ENCODE measurements at regions not wholly inside any gene's neighbourhood (a gene's known extent, or its start where the extent isn't known, plus 50 kb on each side); places are given as distances from the start of the nearest gene placed in this dataset.
A peak's percentile ranks its signal among the peaks of the same experiment; 100 is the strongest.

GRCh38 chr12:4169959-4170358 lies 103.6 kb upstream of the CCND2 start:
- 53% methylated on average over 3 of the region's 4 CpGs for WGBS (ENCODE audit: insufficient coverage)
- intact Hi-C loops (cut with micrococcal nuclease), result loop anchor here (2.0 to 5.0 kb wide), 3 partner anchors 32 to 63 kb away; no protein-coding TSS in a partner anchor
- peaks cover 31% of the 10 kb centered on the region in 2 donors for H3K4me1 ChIP-seq (ENCODE audit: control insufficient read depth in 2 of 2, insufficient read depth in 2 of 2, low read length in 2 of 2)
- no peak overlapping the region for H3K4me3 ChIP-seq (ENCODE audit: control extremely low read depth in 1 of 5, extremely low read depth in 1 of 5, insufficient read depth in 1 of 5, low read depth in 2 of 5, low read length in 4 of 5)
- DNase-seq (peak; percentile 15), ATAC-seq (ENCODE audit: low read depth) (no peak)
- Mint-ChIP-seq H3K4me3 (no peak overlapping the region), H3K27ac (no peak overlapping the region), H3K27me3 (no peaks in the 10 kb centered on the region), H3K9me3 (ENCODE audit: insufficient read depth) (no peaks in the 10 kb centered on the region), H3K4me1 (peaks cover 38% of the 10 kb centered on the region)
- no peaks in the 10 kb centered on the region for H3K79me2 ChIP-seq (ENCODE audit: control insufficient read depth, insufficient read depth, low read length)
- ChIA-PET POLR2A (no interaction called here), CTCF (interaction anchor here (1.5 to 1.8 kb wide), 2 partner anchors 10 to 27 kb away, joined by 4 to 5 read pairs; no protein-coding TSS in a partner anchor)
- H3K9ac ChIP-seq (ENCODE audit: low read length), result no peak overlapping the region
- TF ChIP-seq CTCF (IDR thresholded peaks at IDR 0.05) (no peak), EZH2 (IDR thresholded peaks at IDR 0.05; ENCODE audit: borderline replicate concordance, insufficient read depth, low read depth, low read length, poor library complexity, severe bottlenecking) (no peak)
- H3K9me3 ChIP-seq (ENCODE audit: control extremely low read depth in 1 of 3, control insufficient read depth in 2 of 3, insufficient read depth in 1 of 3, low read length in 2 of 3), result no peaks in the 10 kb centered on the region
- H2AFZ ChIP-seq (ENCODE audit: insufficient read depth, low read depth, low read length, poor library complexity, severe bottlenecking), result peak overlapping the region; percentile 59
- H3K4me2 ChIP-seq (replicated peaks; ENCODE audit: low read depth, low read length, poor library complexity, severe bottlenecking), result peak overlapping the region; percentile 46
- no peaks in the 10 kb centered on the region for H3K27me3 ChIP-seq (replicated peaks in 1 of 4; ENCODE audit: control extremely low read depth in 1 of 4, control insufficient read depth in 3 of 4, insufficient read depth in 4 of 4, low read length in 3 of 4)
- peak overlapping the region; percentile 13 to 26 for H3K27ac ChIP-seq (ENCODE audit: low read length in 2 of 2)
- no peaks in the 10 kb centered on the region for H4K20me1 ChIP-seq (ENCODE audit: control insufficient read depth, insufficient read depth, low read length, poor library complexity, severe bottlenecking)
- H3K36me3 ChIP-seq (replicated peaks in 1 of 2; ENCODE audit: control extremely low read depth in 1 of 2, control insufficient read depth in 1 of 2, extremely low read depth in 1 of 2, insufficient read depth in 2 of 2, low read length in 1 of 2), result no peaks in the 10 kb centered on the region

- H3K4me3 Mint-ChIP-seq, result peak overlapping the region; percentile 30
- no peaks in the 10 kb centered on the region for H3K27me3 ChIP-seq (replicated peaks in 1 of 4; ENCODE audit: control extremely low read depth in 1 of 4, control insufficient read depth in 3 of 4, insufficient read depth in 4 of 4, low read length in 3 of 4)
- H3K27me3 Mint-ChIP-seq, result no peaks in the 10 kb centered on the region
- peak overlapping the region; percentile 13 to 26 for H3K27ac ChIP-seq (ENCODE audit: low read length in 2 of 2)
- TF ChIP-seq EZH2 (IDR thresholded peaks at IDR 0.05; ENCODE audit: borderline replicate concordance, insufficient read depth, low read depth, low read length, poor library complexity, severe bottlenecking), result no peak
- no peak for TF ChIP-seq CTCF (IDR thresholded peaks at IDR 0.05)
- intact Hi-C loops (cut with micrococcal nuclease), result loop anchor here (2.0 to 5.0 kb wide), 3 partner anchors 33 to 63 kb away; no protein-coding TSS in a partner anchor
- H3K4me2 ChIP-seq (replicated peaks; ENCODE audit: low read depth, low read length, poor library complexity, severe bottlenecking), result peak overlapping the region; percentile 46
- H3K36me3 ChIP-seq (replicated peaks in 1 of 2; ENCODE audit: control extremely low read depth in 1 of 2, control insufficient read depth in 1 of 2, extremely low read depth in 1 of 2, insufficient read depth in 2 of 2, low read length in 1 of 2), result no peaks in the 10 kb centered on the region
- CTCF ChIA-PET, result interaction anchor here (0.8 to 1.8 kb wide), 3 partner anchors 9 to 31 kb away, joined by 3 to 5 read pairs (median 4); no protein-coding TSS in a partner anchor
- 59% methylated on average over 5 of the region's 5 CpGs for WGBS (ENCODE audit: insufficient coverage)
- peak overlapping the region; percentile 59 for H2AFZ ChIP-seq (ENCODE audit: insufficient read depth, low read depth, low read length, poor library complexity, severe bottlenecking)
- H3K9me3 ChIP-seq (ENCODE audit: control extremely low read depth in 1 of 3, control insufficient read depth in 2 of 3, insufficient read depth in 1 of 3, low read length in 2 of 3), result no peaks in the 10 kb centered on the region
- H4K20me1 ChIP-seq (ENCODE audit: control insufficient read depth, insufficient read depth, low read length, poor library complexity, severe bottlenecking), result no peaks in the 10 kb centered on the region
- DNase-seq (peak; percentile 16), ATAC-seq (ENCODE audit: low read depth) (no peak)
- peak overlapping the region; percentile 39 for H3K27ac Mint-ChIP-seq
- H3K4me1 ChIP-seq (ENCODE audit: control insufficient read depth in 2 of 2, insufficient read depth in 2 of 2, low read length in 2 of 2), result peaks cover 31 to 32% of the 10 kb centered on the region in 2 donors
- no peaks in the 10 kb centered on the region for H3K9me3 Mint-ChIP-seq (ENCODE audit: insufficient read depth)
- H3K79me2 ChIP-seq (ENCODE audit: control insufficient read depth, insufficient read depth, low read length), result no peaks in the 10 kb centered on the region
- POLR2A ChIA-PET, result no interaction called here
- H3K9ac ChIP-seq (ENCODE audit: low read length), result no peak overlapping the region
- H3K4me1 Mint-ChIP-seq, result peaks cover 41% of the 10 kb centered on the region
- no peak overlapping the region for H3K4me3 ChIP-seq (ENCODE audit: control extremely low read depth in 1 of 5, extremely low read depth in 1 of 5, insufficient read depth in 1 of 5, low read depth in 2 of 5, low read length in 4 of 5)
Measured at GRCh38 chr12:4169531-4169930, 104.0 kb upstream of the CCND2 start.
